ENCODE measurements at regions not wholly inside any gene's neighbourhood (a gene's known extent, or its start where the extent isn't known, plus 50 kb on each side); places are given as distances from the start of the nearest gene placed in this dataset.

DNA sequence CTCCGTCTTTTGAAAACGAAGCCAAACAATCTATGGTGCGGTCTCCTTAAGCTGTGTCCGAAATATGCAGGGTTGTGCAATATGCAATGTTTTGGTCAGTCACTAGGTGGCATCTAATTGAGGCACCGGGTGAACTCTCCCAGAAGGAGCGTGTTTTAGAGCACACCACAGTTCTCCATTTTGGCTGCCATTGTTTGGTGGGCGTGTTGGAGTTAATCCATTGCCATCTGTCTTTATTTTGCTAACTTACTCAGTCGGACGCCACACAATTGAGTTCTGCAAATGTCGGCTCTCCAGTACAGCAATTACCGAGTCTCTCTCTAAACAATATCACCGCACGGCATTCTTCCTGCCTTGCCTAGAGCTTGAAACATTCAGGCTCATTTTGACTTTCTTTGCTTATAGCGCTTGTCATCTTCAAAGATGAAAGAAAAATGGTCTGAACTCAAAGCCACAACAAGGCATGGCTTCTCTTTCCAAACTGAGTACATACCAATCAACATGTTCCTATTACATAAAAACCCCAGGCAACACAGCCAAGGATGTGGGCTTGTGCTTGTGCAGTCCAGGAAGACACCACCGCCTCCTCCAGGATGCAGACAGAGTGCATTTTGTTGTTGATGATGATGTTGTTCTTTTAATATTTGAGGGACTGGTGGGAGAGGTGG, 182.0 kb upstream of the SERP2 start (continued):
- TF ChIP-seq, protein P1, sequence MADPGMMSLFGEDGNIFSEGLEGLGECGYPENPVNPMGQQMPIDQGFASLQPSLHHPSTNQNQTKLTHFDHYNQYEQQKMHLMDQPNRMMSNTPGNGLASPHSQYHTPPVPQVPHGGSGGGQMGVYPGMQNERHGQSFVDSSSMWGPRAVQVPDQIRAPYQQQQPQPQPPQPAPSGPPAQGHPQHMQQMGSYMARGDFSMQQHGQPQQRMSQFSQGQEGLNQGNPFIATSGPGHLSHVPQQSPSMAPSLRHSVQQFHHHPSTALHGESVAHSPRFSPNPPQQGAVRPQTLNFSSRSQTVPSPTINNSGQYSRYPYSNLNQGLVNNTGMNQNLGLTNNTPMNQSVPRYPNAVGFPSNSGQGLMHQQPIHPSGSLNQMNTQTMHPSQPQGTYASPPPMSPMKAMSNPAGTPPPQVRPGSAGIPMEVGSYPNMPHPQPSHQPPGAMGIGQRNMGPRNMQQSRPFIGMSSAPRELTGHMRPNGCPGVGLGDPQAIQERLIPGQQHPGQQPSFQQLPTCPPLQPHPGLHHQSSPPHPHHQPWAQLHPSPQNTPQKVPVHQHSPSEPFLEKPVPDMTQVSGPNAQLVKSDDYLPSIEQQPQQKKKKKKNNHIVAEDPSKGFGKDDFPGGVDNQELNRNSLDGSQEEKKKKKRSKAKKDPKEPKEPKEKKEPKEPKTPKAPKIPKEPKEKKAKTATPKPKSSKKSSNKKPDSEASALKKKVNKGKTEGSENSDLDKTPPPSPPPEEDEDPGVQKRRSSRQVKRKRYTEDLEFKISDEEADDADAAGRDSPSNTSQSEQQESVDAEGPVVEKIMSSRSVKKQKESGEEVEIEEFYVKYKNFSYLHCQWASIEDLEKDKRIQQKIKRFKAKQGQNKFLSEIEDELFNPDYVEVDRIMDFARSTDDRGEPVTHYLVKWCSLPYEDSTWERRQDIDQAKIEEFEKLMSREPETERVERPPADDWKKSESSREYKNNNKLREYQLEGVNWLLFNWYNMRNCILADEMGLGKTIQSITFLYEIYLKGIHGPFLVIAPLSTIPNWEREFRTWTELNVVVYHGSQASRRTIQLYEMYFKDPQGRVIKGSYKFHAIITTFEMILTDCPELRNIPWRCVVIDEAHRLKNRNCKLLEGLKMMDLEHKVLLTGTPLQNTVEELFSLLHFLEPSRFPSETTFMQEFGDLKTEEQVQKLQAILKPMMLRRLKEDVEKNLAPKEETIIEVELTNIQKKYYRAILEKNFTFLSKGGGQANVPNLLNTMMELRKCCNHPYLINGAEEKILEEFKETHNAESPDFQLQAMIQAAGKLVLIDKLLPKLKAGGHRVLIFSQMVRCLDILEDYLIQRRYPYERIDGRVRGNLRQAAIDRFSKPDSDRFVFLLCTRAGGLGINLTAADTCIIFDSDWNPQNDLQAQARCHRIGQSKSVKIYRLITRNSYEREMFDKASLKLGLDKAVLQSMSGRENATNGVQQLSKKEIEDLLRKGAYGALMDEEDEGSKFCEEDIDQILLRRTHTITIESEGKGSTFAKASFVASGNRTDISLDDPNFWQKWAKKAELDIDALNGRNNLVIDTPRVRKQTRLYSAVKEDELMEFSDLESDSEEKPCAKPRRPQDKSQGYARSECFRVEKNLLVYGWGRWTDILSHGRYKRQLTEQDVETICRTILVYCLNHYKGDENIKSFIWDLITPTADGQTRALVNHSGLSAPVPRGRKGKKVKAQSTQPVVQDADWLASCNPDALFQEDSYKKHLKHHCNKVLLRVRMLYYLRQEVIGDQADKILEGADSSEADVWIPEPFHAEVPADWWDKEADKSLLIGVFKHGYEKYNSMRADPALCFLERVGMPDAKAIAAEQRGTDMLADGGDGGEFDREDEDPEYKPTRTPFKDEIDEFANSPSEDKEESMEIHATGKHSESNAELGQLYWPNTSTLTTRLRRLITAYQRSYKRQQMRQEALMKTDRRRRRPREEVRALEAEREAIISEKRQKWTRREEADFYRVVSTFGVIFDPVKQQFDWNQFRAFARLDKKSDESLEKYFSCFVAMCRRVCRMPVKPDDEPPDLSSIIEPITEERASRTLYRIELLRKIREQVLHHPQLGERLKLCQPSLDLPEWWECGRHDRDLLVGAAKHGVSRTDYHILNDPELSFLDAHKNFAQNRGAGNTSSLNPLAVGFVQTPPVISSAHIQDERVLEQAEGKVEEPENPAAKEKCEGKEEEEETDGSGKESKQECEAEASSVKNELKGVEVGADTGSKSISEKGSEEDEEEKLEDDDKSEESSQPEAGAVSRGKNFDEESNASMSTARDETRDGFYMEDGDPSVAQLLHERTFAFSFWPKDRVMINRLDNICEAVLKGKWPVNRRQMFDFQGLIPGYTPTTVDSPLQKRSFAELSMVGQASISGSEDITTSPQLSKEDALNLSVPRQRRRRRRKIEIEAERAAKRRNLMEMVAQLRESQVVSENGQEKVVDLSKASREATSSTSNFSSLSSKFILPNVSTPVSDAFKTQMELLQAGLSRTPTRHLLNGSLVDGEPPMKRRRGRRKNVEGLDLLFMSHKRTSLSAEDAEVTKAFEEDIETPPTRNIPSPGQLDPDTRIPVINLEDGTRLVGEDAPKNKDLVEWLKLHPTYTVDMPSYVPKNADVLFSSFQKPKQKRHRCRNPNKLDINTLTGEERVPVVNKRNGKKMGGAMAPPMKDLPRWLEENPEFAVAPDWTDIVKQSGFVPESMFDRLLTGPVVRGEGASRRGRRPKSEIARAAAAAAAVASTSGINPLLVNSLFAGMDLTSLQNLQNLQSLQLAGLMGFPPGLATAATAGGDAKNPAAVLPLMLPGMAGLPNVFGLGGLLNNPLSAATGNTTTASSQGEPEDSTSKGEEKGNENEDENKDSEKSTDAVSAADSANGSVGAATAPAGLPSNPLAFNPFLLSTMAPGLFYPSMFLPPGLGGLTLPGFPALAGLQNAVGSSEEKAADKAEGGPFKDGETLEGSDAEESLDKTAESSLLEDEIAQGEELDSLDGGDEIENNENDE (IDR thresholded peaks at IDR 0.05; ENCODE audit: insufficient replicate concordance, low read length) = no peak
- no peak for TF ChIP-seq EP300 (IDR thresholded peaks at IDR 0.05; ENCODE audit: borderline replicate concordance in 1 of 2, low read depth in 2 of 2, low read length in 2 of 2)
- TF ChIP-seq E2F6 (IDR thresholded peaks at IDR 0.05) = peak; percentile 37; the same call in 1 of the 2 replicates
- TF ChIP-seq SP1 (IDR thresholded peaks at IDR 0.05; ENCODE audit: low read depth, low read length) = no peak
- TF ChIP-seq RFX5 (IDR thresholded peaks at IDR 0.05; ENCODE audit: borderline replicate concordance, low read depth, low read length) = no peak
- TF ChIP-seq TCF12 (IDR thresholded peaks at IDR 0.05; ENCODE audit: low read depth, low read length) = no peak
- no peak for TF ChIP-seq CREB1 (IDR thresholded peaks at IDR 0.05)
- TF ChIP-seq EGR1 (IDR thresholded peaks at IDR 0.05; ENCODE audit: borderline replicate concordance, low read depth, low read length) = no peak
- TF ChIP-seq HDAC6 (IDR thresholded peaks at IDR 0.05; ENCODE audit: low read depth, low read length) = no peak
- TF ChIP-seq SRF (IDR thresholded peaks at IDR 0.05; ENCODE audit: low read depth, low read length) = no peak
- TF ChIP-seq CHD1 (IDR thresholded peaks at IDR 0.05; ENCODE audit: low read depth, low read length) = no peak
